ENCODE measurements at regions not wholly inside any gene's neighbourhood (a gene's known extent, or its start where the extent isn't known, plus 50 kb on each side); places are given as distances from the start of the nearest gene placed in this dataset.

- no peak for TF ChIP-seq CTCF (IDR thresholded peaks at IDR 0.05)
- TF ChIP-seq EZH2 (IDR thresholded peaks at IDR 0.05; ENCODE audit: borderline replicate concordance, insufficient read depth, low read depth, low read length, poor library complexity, severe bottlenecking): no peak
These were observed 976.3 kb downstream of the DSC3 start for GRCh38 chr18:30066288-30066687.

Data from B cell (primary cell).